Rectal smooth muscle tissue (tissue), 1 donor: ENCODE measurements at regions not wholly inside any gene's neighbourhood (a gene's known extent, or its start where the extent isn't known, plus 50 kb on each side); places are given as distances from the start of the nearest gene placed in this dataset.

Experiments
- H3K27ac ChIP-seq: one replicate; pipeline ENCODE4 v1.7.0; 2013; ENCODE audit warnings: low read depth, low read length, inconsistent platforms
- H3K27me3 ChIP-seq: one replicate; pipeline ENCODE4 v1.7.0; 2013; ENCODE audit warnings: low read length; ENCODE audit not compliant: control insufficient read depth, insufficient read depth
- H3K36me3 ChIP-seq: one replicate; pipeline ENCODE4 v1.7.0; 2013; ENCODE audit warnings: low read length; ENCODE audit not compliant: control insufficient read depth, insufficient read depth
- H3K4me1 ChIP-seq: one replicate; pipeline ENCODE4 v1.7.0; 2013; ENCODE audit warnings: low read length; ENCODE audit not compliant: control insufficient read depth, insufficient read depth
- H3K4me3 ChIP-seq: one replicate; pipeline ENCODE4 v1.7.0; 2013; ENCODE audit warnings: low read length
- H3K9ac ChIP-seq: one replicate; pipeline ENCODE4 v1.7.0; 2013; ENCODE audit warnings: low read length

GRCh38 chr1:234869182-234870019 is 259.2 kb downstream of the TOMM20 start:
- H3K36me3 ChIP-seq = no peaks in the 10 kb centered on the region
- H3K27ac ChIP-seq = no peak overlapping the region
- H3K4me3 ChIP-seq = no peak overlapping the region
- H3K27me3 ChIP-seq = no peaks in the 10 kb centered on the region
- peaks cover 3% of the 10 kb centered on the region for H3K4me1 ChIP-seq
- no peak overlapping the region for H3K9ac ChIP-seq

- no peaks in the 10 kb centered on the region for H3K36me3 ChIP-seq
- no peaks in the 10 kb centered on the region for H3K27me3 ChIP-seq
- no peak overlapping the region for H3K27ac ChIP-seq
- no peak overlapping the region for H3K4me3 ChIP-seq
- H3K9ac ChIP-seq = no peak overlapping the region
- peaks cover 9% of the 10 kb centered on the region for H3K4me1 ChIP-seq
Observed at GRCh38 chr1:234868296-234869147, 258.5 kb upstream of the IRF2BP2 start.

- no peak overlapping the region for H3K4me3 ChIP-seq
- no peak overlapping the region for H3K9ac ChIP-seq
- no peaks in the 10 kb centered on the region for H3K36me3 ChIP-seq
- no peak overlapping the region for H3K27ac ChIP-seq
- no peaks in the 10 kb centered on the region for H3K27me3 ChIP-seq
- peaks cover 22% of the 10 kb centered on the region for H3K4me1 ChIP-seq
Observed at GRCh38 chr1:234866007-234866866, 256.3 kb upstream of the IRF2BP2 start.

- Histone ChIP-seq H3K9ac (no peak overlapping the region), H3K36me3 (no peaks in the 10 kb centered on the region), H3K4me3 (no peak overlapping the region), H3K4me1 (peaks cover 22% of the 10 kb centered on the region), H3K27me3 (no peaks in the 10 kb centered on the region), H3K27ac (no peak overlapping the region)
Observed at GRCh38 chr1:234865171-234866006, 255.4 kb upstream of the IRF2BP2 start.

GRCh38 chr1:234864116-234864515 is 254.1 kb upstream of the IRF2BP2 start:
- Histone ChIP-seq H3K4me3 (no peak overlapping the region), H3K27me3 (no peaks in the 10 kb centered on the region), H3K27ac (peak overlapping the region; percentile 75), H3K9ac (no peak overlapping the region), H3K36me3 (no peaks in the 10 kb centered on the region), H3K4me1 (peaks cover 22% of the 10 kb centered on the region)

GRCh38 chr1:234863551-234863971 is 253.6 kb upstream of the IRF2BP2 start:
- Histone ChIP-seq H3K27ac (peak overlapping the region; percentile 75), H3K4me3 (peak overlapping the region; percentile 28), H3K27me3 (no peaks in the 10 kb centered on the region), H3K9ac (no peak overlapping the region), H3K4me1 (peaks cover 22% of the 10 kb centered on the region), H3K36me3 (no peaks in the 10 kb centered on the region)

- H3K27me3 ChIP-seq = no peaks in the 10 kb centered on the region
- peaks cover 22% of the 10 kb centered on the region for H3K4me1 ChIP-seq
- peak overlapping the region; percentile 24 for H3K9ac ChIP-seq
- peak overlapping the region; percentile 75 for H3K27ac ChIP-seq
- peak overlapping the region; percentile 25 for H3K4me3 ChIP-seq
- no peaks in the 10 kb centered on the region for H3K36me3 ChIP-seq
Observed at GRCh38 chr1:234862944-234863515, 253.1 kb upstream of the IRF2BP2 start.

- H3K27me3 ChIP-seq = no peaks in the 10 kb centered on the region
- peak overlapping the region; percentile 75 for H3K27ac ChIP-seq
- H3K4me3 ChIP-seq = peak overlapping the region; percentile 25
- H3K9ac ChIP-seq = peak overlapping the region; percentile 24
- no peaks in the 10 kb centered on the region for H3K36me3 ChIP-seq
- peaks cover 24% of the 10 kb centered on the region for H3K4me1 ChIP-seq
Observed at GRCh38 chr1:234862360-234862943, 252.5 kb upstream of the IRF2BP2 start.

GRCh38 chr1:234861761-234862160 is 251.8 kb upstream of the IRF2BP2 start:
- H3K27ac ChIP-seq = no peak overlapping the region
- no peak overlapping the region for H3K9ac ChIP-seq
- no peaks in the 10 kb centered on the region for H3K27me3 ChIP-seq
- peaks cover 28% of the 10 kb centered on the region for H3K4me1 ChIP-seq
- H3K36me3 ChIP-seq = no peaks in the 10 kb centered on the region
- H3K4me3 ChIP-seq = no peak overlapping the region

GRCh38 chr1:234861024-234861620 is 251.1 kb upstream of the IRF2BP2 start:
- no peak overlapping the region for H3K9ac ChIP-seq
- peaks cover 31% of the 10 kb centered on the region for H3K4me1 ChIP-seq
- no peaks in the 10 kb centered on the region for H3K27me3 ChIP-seq
- H3K36me3 ChIP-seq = no peaks in the 10 kb centered on the region
- no peak overlapping the region for H3K4me3 ChIP-seq
- no peak overlapping the region for H3K27ac ChIP-seq
